Neural crest cell (in vitro differentiated cells): ENCODE measurements at regions not wholly inside any gene's neighbourhood (a gene's known extent, or its start where the extent isn't known, plus 50 kb on each side); places are given as distances from the start of the nearest gene placed in this dataset.
A peak's percentile ranks its signal among the peaks of the same experiment; 100 is the strongest.

Experiments used
- DNase-seq: peaks from one replicate; pipeline ENCODE4 v3.0.0; 2021; ENCODE audit warnings: low read depth, mixed read lengths, low spot score
- H3K27ac Mint-ChIP-seq: one replicate; pipeline ENCODE4 v1.8.0; 2021; ENCODE audit warnings: mild to moderate bottlenecking, mixed read lengths; ENCODE audit not compliant: unreplicated experiment
- H3K27me3 Mint-ChIP-seq: 2 replicates; pipeline ENCODE4 v1.8.0; 2021; ENCODE audit warnings: low read depth, mild to moderate bottlenecking, mixed read lengths
- H3K36me3 Mint-ChIP-seq: 2 replicates; pipeline ENCODE4 v1.8.0; 2021; ENCODE audit warnings: low read depth, mild to moderate bottlenecking, mixed read lengths
- H3K4me1 Mint-ChIP-seq: 2 replicates; pipeline ENCODE4 v1.8.0; 2021; ENCODE audit warnings: mixed read lengths
- H3K4me3 Mint-ChIP-seq: one replicate; pipeline ENCODE4 v1.8.0; 2021; ENCODE audit warnings: mild to moderate bottlenecking, mixed read lengths
- H3K9me3 Mint-ChIP-seq: 2 replicates; pipeline ENCODE4 v1.8.0; 2021; ENCODE audit warnings: mixed read lengths
- CTCF ChIP-seq: fragments of 200-600 bp; sonication (generic); conservative IDR thresholded peaks from 2 replicates; pipeline ENCODE4 v1.5.0; 2021; ENCODE audit warnings: antibody characterized with exemption, mild to moderate bottlenecking

DNA sequence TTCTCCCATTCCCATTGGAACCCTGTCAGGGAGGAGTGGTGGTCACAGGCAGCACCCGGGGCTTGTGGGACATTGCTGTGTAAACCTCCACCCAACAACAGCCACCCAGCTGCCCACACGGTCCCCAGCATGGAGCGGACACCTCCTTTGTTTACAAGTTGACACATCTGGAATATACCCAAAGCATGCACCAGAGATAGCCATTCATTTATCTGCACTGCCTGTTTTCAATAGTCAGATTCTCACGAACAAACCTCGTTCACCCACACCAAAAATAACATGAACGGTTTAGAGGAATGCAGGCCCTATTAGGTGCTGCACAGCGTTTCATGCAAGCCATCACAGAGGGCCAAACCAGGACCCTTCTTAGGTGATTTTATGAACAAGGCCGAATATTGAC is 244.8 kb downstream of the FOXL1 start:
- no peak for DNase-seq
- peaks cover 47% of the 10 kb centered on the region for H3K27me3 Mint-ChIP-seq
- H3K4me3 Mint-ChIP-seq, result no peak overlapping the region
- H3K4me1 Mint-ChIP-seq, result peaks cover 17% of the 10 kb centered on the region
- H3K27ac Mint-ChIP-seq, result no peak overlapping the region
- no peaks in the 10 kb centered on the region for H3K36me3 Mint-ChIP-seq
- H3K9me3 Mint-ChIP-seq, result no peaks in the 10 kb centered on the region
- TF ChIP-seq CTCF, result no peak

DNA sequence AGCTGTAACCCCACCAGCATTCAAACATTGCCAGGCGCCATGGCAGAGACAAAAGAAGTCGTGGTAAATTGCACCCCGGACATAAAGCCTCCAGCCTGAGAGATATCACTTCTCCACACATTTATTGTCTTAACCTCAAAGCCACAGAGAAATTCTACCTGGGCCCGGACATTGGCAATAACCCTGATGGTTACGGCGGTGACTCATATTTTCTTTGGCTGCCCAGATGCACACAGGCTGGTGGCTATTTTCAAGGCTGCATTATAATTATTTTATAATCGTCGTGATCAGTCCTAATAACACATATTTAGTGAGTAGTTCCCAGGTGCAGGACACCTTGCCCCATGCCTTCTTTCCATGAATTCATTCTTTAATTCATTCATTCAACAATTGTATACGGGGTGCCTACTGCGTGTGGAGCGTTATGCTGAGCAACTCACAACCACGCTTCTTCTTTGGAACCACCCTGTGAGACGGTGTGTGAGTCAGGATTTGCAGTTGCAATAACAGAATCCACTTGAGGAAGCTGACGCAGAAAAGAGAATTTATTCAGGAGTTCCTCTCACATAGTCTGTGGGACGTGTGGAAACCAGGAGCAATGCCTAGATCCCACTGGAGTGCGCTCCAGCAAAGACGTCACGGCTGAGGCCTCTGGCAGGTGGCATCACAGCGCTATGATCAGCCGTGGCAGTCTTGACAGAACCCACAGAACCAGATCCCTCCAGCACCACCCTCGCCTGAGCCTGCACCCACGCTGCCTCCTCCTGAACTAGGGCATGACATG is 245.7 kb downstream of the FOXL1 start:
- Mint-ChIP-seq H3K9me3 (no peaks in the 10 kb centered on the region), H3K4me3 (no peak overlapping the region), H3K27ac (no peak overlapping the region), H3K27me3 (peaks cover 46% of the 10 kb centered on the region), H3K36me3 (no peaks in the 10 kb centered on the region), H3K4me1 (peaks cover 25% of the 10 kb centered on the region)
- no peak for DNase-seq
- TF ChIP-seq CTCF, result no peak

DNA sequence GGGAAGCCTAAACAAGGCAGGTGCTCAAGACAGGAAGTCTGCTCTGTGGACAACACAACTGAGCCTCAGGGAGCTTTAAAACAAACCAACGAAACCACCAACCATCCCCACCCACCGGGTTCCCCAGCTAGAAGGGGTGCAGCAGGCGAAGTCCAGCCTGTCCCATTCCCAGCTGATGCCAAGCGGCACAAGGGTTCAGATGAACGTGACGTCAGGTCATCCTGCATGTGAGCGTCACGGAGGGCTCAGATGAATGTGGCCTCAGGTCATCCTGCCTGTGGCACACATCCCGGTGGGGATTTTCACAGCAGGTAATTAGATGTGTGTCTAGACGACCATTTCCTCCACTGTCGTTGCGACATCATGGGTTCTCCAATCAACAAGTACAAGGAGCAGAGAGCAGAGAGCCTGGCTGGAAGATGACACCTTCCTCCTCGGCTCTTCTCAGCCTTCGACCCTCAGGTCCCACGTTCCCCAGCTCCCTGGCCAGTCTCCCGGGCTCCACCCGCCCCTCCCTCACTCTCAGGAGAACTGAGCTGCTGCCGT is 246.5 kb downstream of the FOXL1 start:
- no peak overlapping the region for H3K27ac Mint-ChIP-seq
- no peaks in the 10 kb centered on the region for H3K36me3 Mint-ChIP-seq
- H3K27me3 Mint-ChIP-seq, result peaks cover 46% of the 10 kb centered on the region
- H3K4me1 Mint-ChIP-seq, result peaks cover 25% of the 10 kb centered on the region
- no peak for DNase-seq
- no peak overlapping the region for H3K4me3 Mint-ChIP-seq
- no peak for TF ChIP-seq CTCF
- H3K9me3 Mint-ChIP-seq, result no peaks in the 10 kb centered on the region

GRCh38 chr16:86825631-86826030 is 247.3 kb downstream of the FOXL1 start:
- Mint-ChIP-seq H3K9me3 (no peaks in the 10 kb centered on the region), H3K27me3 (peaks cover 44% of the 10 kb centered on the region), H3K27ac (no peak overlapping the region), H3K36me3 (no peaks in the 10 kb centered on the region), H3K4me1 (peaks cover 25% of the 10 kb centered on the region), H3K4me3 (no peak overlapping the region)
- TF ChIP-seq CTCF, result no peak
- DNase-seq, result no peak

- no peak for TF ChIP-seq CTCF
- DNase-seq, result no peak
- no peaks in the 10 kb centered on the region for H3K36me3 Mint-ChIP-seq
- peak overlapping the region; percentile 51 for H3K27ac Mint-ChIP-seq
- no peak overlapping the region for H3K4me3 Mint-ChIP-seq
- no peaks in the 10 kb centered on the region for H3K9me3 Mint-ChIP-seq
- H3K4me1 Mint-ChIP-seq, result peaks cover 25% of the 10 kb centered on the region
- H3K27me3 Mint-ChIP-seq, result peaks cover 41% of the 10 kb centered on the region
Observed at GRCh38 chr16:86826941-86827340, 248.6 kb downstream of the FOXL1 start.
